OCI-LY7 (cell line): ENCODE measurements at regions not wholly inside any gene's neighbourhood (a gene's known extent, or its start where the extent isn't known, plus 50 kb on each side); places are given as distances from the start of the nearest gene placed in this dataset.

Experiments used
- BruUV-seq: library from RNA; stranded (reverse); fragments of 400-500 nt; replicated peaks from 2 replicates; lab custom pipeline; 2021; lab: Mats Ljungman, UMichigan
- CTCF ChIA-PET: fragments of 300-600 bp; sonication (Branson Sonifier 250); formaldehyde crosslinking; loops from one replicate; lab custom pipeline; 2022; ENCODE audit warnings: antibody characterized with exemption; ENCODE audit not compliant: unreplicated experiment; lab: Charles Lee
- POLR2A ChIA-PET: fragments of 300-600 bp; sonication (Branson Sonifier 250); formaldehyde crosslinking; loops from one replicate; lab custom pipeline; 2022; ENCODE audit warnings: antibody characterized with exemption; lab: Charles Lee
- DNase-seq: peaks from one replicate; pipeline ENCODE4 v3.0.0-alpha.2; 2015; ENCODE audit warnings: low spot score
- H2AFZ ChIP-seq: fragments of 200-600 bp; sonication (generic), shearing (Covaris generic); 2 replicates; pipeline ENCODE4 v1.6.1; 2014; ENCODE audit warnings: mild to moderate bottlenecking, antibody characterized with exemption, low read length, moderate library complexity
- H3K27ac ChIP-seq: fragments of 200-600 bp; sonication (generic); 2 replicates; pipeline ENCODE4 v1.5.1; 2014; ENCODE audit warnings: mixed run types, low read depth, mild to moderate bottlenecking, moderate library complexity, low read length, inconsistent platforms; ENCODE audit not compliant: poor library complexity, severe bottlenecking
- H3K36me3 ChIP-seq: fragments of 200-600 bp; sonication (generic); 2 replicates; pipeline ENCODE4 v1.6.1; 2014; ENCODE audit warnings: mild to moderate bottlenecking, antibody characterized with exemption, low read length, moderate library complexity, mixed read lengths; ENCODE audit not compliant: insufficient read depth
- H3K4me1 ChIP-seq: fragments of 200-600 bp; sonication (generic); 2 replicates; pipeline ENCODE4 v1.5.1; 2014; ENCODE audit warnings: mild to moderate bottlenecking, low read length; ENCODE audit not compliant: insufficient read depth, poor library complexity, severe bottlenecking
- H3K4me2 ChIP-seq: fragments of 200-600 bp; sonication (generic); 2 replicates; pipeline ENCODE4 v1.6.1; 2014; ENCODE audit warnings: mild to moderate bottlenecking, low read length
- H3K4me3 ChIP-seq: fragments of 200-600 bp; sonication (generic); 2 replicates; pipeline ENCODE4 v1.5.1; 2014; ENCODE audit warnings: mild to moderate bottlenecking, low read depth, low read length; ENCODE audit not compliant: poor library complexity, severe bottlenecking
- H3K79me2 ChIP-seq: fragments of 200-600 bp; sonication (generic); 2 replicates; pipeline ENCODE4 v1.6.1; 2016; ENCODE audit warnings: low read depth, mild to moderate bottlenecking, low read length, moderate library complexity, mixed read lengths; ENCODE audit not compliant: insufficient read depth
- H3K9me2 ChIP-seq: fragments of 200-600 bp; sonication (generic); 2 replicates; pipeline ENCODE4 v1.6.1; 2016; ENCODE audit warnings: mild to moderate bottlenecking, low read length, mixed read lengths; ENCODE audit not compliant: insufficient read depth
- H3K9me3 ChIP-seq: fragments of 200-600 bp; sonication (generic); 2 replicates; pipeline ENCODE4 v1.6.1; 2014; ENCODE audit warnings: mild to moderate bottlenecking, mixed run types, low read length, mixed read lengths
- H4K20me1 ChIP-seq: fragments of 200-600 bp; sonication (generic); 2 replicates; pipeline ENCODE4 v1.6.1; 2014; ENCODE audit warnings: mild to moderate bottlenecking, antibody characterized with exemption, low read length, moderate library complexity, mixed read lengths; ENCODE audit not compliant: insufficient read depth
- EZH2phosphoT487 ChIP-seq: fragments of 200-600 bp; sonication (generic); IDR thresholded peaks from 2 replicates; pipeline ENCODE4 v1.6.1; 2018; ENCODE audit warnings: low read depth, borderline replicate concordance, mild to moderate bottlenecking, mixed run types, antibody characterized with exemption, low read length, moderate library complexity, mixed read lengths
- intact Hi-C: fragments of 100-400 bp; cut with micrococcal nuclease; formaldehyde crosslinking; loops from one replicate; pipeline ENCODE4 v1.10.0; 2022; ENCODE audit not compliant: unreplicated experiment
- TF ChIP-seq, protein P1 (sequence below): fragments of 200-600 bp; sonication (generic); conservative IDR thresholded peaks from 2 replicates; pipeline ENCODE4 v1.5.1; 2014; ENCODE audit warnings: mild to moderate bottlenecking, antibody characterized with exemption, low read length, moderate library complexity, mixed read lengths

DNA sequence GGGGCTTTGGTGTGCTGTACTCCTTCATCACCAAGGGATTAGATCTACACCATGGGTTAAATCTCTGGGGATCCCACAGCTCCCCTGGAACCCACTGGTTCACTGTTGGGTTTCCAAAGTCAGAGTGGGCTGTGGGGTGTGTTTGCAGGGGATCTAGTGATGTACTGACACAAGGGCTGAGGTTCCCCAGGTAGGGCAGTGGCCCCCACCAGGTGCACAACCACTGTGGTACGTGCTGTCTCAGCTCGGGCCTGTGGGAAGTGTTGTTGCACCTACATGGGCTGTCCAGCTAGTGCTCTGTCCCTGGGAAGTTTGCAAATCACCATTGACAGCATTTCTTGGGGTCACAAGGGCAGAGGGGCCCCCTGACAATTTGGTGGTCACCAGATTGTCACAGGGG lies 134.4 kb upstream of the CDH8 start:
- no TSS peak for BruUV-seq

DNA sequence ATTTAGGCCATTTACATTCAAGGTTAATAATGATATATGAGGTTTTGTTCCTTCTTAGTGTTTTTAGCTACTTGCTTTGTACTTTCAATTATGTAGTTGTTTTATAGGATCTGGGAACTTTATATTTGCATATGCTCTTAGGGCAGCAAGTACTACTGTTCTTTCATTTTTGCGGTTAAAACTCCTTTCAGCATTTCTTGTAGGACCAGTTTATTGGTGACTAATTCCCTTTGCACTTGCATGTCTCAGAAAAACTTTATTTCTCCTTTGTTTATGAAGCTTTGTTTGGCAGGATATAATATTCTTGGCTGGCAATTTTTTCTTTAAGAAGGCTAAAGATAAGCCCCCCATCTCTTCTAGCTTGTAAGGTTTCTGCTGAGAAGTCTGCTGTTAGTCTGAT lies 131.3 kb upstream of the CDH8 start:
- Histone ChIP-seq H3K27ac (no peak overlapping the region), H3K79me2 (no peaks in the 10 kb centered on the region), H3K4me1 (no peaks in the 10 kb centered on the region), H3K4me3 (no peak overlapping the region), H2AFZ (no peak overlapping the region), H3K36me3 (no peaks in the 10 kb centered on the region), H3K9me2 (no peaks in the 10 kb centered on the region), H4K20me1 (no peaks in the 10 kb centered on the region), H3K9me3 (no peaks in the 10 kb centered on the region), H3K4me2 (no peak overlapping the region)
- POLR2A ChIA-PET, result no interaction called here
- CTCF ChIA-PET, result no interaction called here
- intact Hi-C loops, result no loop called here
- TF ChIP-seq, protein P1, sequence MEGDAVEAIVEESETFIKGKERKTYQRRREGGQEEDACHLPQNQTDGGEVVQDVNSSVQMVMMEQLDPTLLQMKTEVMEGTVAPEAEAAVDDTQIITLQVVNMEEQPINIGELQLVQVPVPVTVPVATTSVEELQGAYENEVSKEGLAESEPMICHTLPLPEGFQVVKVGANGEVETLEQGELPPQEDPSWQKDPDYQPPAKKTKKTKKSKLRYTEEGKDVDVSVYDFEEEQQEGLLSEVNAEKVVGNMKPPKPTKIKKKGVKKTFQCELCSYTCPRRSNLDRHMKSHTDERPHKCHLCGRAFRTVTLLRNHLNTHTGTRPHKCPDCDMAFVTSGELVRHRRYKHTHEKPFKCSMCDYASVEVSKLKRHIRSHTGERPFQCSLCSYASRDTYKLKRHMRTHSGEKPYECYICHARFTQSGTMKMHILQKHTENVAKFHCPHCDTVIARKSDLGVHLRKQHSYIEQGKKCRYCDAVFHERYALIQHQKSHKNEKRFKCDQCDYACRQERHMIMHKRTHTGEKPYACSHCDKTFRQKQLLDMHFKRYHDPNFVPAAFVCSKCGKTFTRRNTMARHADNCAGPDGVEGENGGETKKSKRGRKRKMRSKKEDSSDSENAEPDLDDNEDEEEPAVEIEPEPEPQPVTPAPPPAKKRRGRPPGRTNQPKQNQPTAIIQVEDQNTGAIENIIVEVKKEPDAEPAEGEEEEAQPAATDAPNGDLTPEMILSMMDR, result no peak
- no peak for TF ChIP-seq EZH2phosphoT487
- no peak for DNase-seq
- BruUV-seq, result no TSS peak

More for the DNA sequence above, 134.4 kb upstream of the CDH8 start:
- intact Hi-C loops, result no loop called here
- no peaks in the 10 kb centered on the region for H3K4me1 ChIP-seq
- no peak for TF ChIP-seq EZH2phosphoT487
- TF ChIP-seq, protein P1, result no peak
- no peaks in the 10 kb centered on the region for H3K36me3 ChIP-seq
- H3K9me3 ChIP-seq, result no peaks in the 10 kb centered on the region
- no peak overlapping the region for H3K4me2 ChIP-seq
- H3K9me2 ChIP-seq, result no peaks in the 10 kb centered on the region
- H3K27ac ChIP-seq, result no peak overlapping the region
- H4K20me1 ChIP-seq, result no peaks in the 10 kb centered on the region
- no peak overlapping the region for H3K4me3 ChIP-seq
- H3K79me2 ChIP-seq, result no peaks in the 10 kb centered on the region
- POLR2A ChIA-PET, result no interaction called here
- no peak for DNase-seq
- CTCF ChIA-PET, result no interaction called here
- no peak overlapping the region for H2AFZ ChIP-seq

DNA sequence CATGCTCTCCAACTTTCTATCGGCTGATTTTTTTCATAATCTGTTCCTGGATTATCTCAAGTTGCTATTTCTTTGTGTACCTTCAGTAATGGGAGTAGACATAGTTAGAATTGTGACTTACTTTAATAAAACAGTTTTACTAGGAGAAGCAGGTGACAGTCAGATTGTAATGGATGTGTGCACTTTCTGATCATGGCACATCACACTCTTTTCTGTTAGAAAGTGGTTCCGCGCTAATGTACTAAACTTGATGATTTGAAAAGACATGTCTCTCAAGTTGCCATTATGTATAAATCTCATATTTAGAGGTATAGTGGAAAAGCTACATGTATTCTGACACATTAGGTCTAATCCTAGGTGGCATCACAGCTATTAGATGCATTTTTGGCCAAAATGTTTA lies 121.3 kb upstream of the CDH8 start:
- no peak overlapping the region for H3K4me2 ChIP-seq
- intact Hi-C loops, result no loop called here
- H3K9me3 ChIP-seq, result no peaks in the 10 kb centered on the region
- no peak for DNase-seq
- no peaks in the 10 kb centered on the region for H3K36me3 ChIP-seq
- TF ChIP-seq EZH2phosphoT487, result no peak
- TF ChIP-seq, protein P1, result no peak
- no peaks in the 10 kb centered on the region for H3K4me1 ChIP-seq
- no peak overlapping the region for H3K4me3 ChIP-seq
- no peaks in the 10 kb centered on the region for H4K20me1 ChIP-seq
- H3K27ac ChIP-seq, result no peak overlapping the region
- no peaks in the 10 kb centered on the region for H3K9me2 ChIP-seq
- ChIA-PET CTCF (no interaction called here), POLR2A (no interaction called here)
- no peak overlapping the region for H2AFZ ChIP-seq
- no peaks in the 10 kb centered on the region for H3K79me2 ChIP-seq
- BruUV-seq, result no TSS peak
